Gastroesophageal sphincter (tissue), 4 donors: ENCODE measurements at regions not wholly inside any gene's neighbourhood (a gene's known extent, or its start where the extent isn't known, plus 50 kb on each side); places are given as distances from the start of the nearest gene placed in this dataset.

Experiments
- ATAC-seq: fragments of 150-250 bp; one replicate; pipeline ENCODE4 v1.9.1; 2016; ENCODE audit warnings: mild to moderate bottlenecking, moderate library complexity
- H3K27ac ChIP-seq, 4 donors: fragments of 200-600 bp; sonication (generic) in 3 of 4; 1 replicate in 3 of 4; 2 replicates in 1 of 4; pipeline ENCODE4 v1.5.1; 2016 to 2019
- H3K27me3 ChIP-seq: fragments of 200-600 bp; sonication (generic); one replicate; pipeline ENCODE4 v1.5.1; 2019
- H3K36me3 ChIP-seq, 2 donors: fragments of 200-600 bp; sonication (generic); one replicate each; pipeline ENCODE4 v1.5.1; 2019; ENCODE audit warnings: control low read depth in 1 of 2
- H3K4me1 ChIP-seq, 3 donors: fragments of 200-600 bp; sonication (generic); 1 replicate in 2 of 3; 2 replicates in 1 of 3; pipeline ENCODE4 v1.5.1; 2016 to 2019; ENCODE audit warnings: control low read depth in 2 of 3
- H3K4me3 ChIP-seq, 2 donors: fragments of 200-600 bp; sonication (generic); one replicate each; pipeline ENCODE4 v1.5.1; 2019; ENCODE audit warnings: mild to moderate bottlenecking in 1 of 2, moderate library complexity in 1 of 2
- H3K9me3 ChIP-seq, 3 donors: fragments of 200-600 bp; sonication (generic); one replicate each; pipeline ENCODE4 v1.5.1; 2017 to 2019; ENCODE audit warnings: control low read depth in 2 of 3
- EP300 ChIP-seq: sonication (generic); formaldehyde crosslinking; IDR thresholded peaks from one replicate; pipeline ENCODE4 v1.6.1; 2017; ENCODE audit warnings: antibody characterized with exemption, mild to moderate bottlenecking
- POLR2A ChIP-seq, 2 donors: fragments of 450-650 bp; IDR thresholded peaks; one replicate each; pipeline ENCODE4 v1.6.1; 2017; ENCODE audit warnings: antibody characterized with exemption in 2 of 2, mild to moderate bottlenecking in 2 of 2, moderate library complexity in 1 of 2
- POLR2AphosphoS5 ChIP-seq: sonication (generic); formaldehyde crosslinking; IDR thresholded peaks from one replicate; pipeline ENCODE4 v1.6.1; 2017; ENCODE audit warnings: antibody characterized with exemption
- WGBS, 2 donors: methylation state at CpG; one replicate each; pipeline ENCODE4 v1.1.5; 2018; ENCODE audit warnings: low coverage in 1 of 2; 5-methylcytosine and 5-hydroxymethylcytosine counted together
- TF ChIP-seq, protein P1 (sequence below), 4 experiments: fragments of 200-600 bp in 2 of 4; fragments of 450-650 bp in 2 of 4; sonication (generic) in 1 of 4; IDR thresholded peaks; one replicate each; pipeline ENCODE4 v1.5.1; 2017 to 2019; ENCODE audit warnings: antibody characterized with exemption in 4 of 4, mild to moderate bottlenecking in 2 of 4, moderate library complexity in 2 of 4

- Histone ChIP-seq H3K4me1 (peaks cover 0 to 19% (median 2%) of the 10 kb centered on the region in 3 donors), H3K4me3 (no peak overlapping the region), H3K9me3 (no peaks in the 10 kb centered on the region), H3K36me3 (no peaks in the 10 kb centered on the region), H3K27ac (no peak overlapping the region), H3K27me3 (no peaks in the 10 kb centered on the region)
- 80 to 83% methylated on average over 1 of the region's 1 CpG for WGBS, 2 donors
- TF ChIP-seq, protein P1, sequence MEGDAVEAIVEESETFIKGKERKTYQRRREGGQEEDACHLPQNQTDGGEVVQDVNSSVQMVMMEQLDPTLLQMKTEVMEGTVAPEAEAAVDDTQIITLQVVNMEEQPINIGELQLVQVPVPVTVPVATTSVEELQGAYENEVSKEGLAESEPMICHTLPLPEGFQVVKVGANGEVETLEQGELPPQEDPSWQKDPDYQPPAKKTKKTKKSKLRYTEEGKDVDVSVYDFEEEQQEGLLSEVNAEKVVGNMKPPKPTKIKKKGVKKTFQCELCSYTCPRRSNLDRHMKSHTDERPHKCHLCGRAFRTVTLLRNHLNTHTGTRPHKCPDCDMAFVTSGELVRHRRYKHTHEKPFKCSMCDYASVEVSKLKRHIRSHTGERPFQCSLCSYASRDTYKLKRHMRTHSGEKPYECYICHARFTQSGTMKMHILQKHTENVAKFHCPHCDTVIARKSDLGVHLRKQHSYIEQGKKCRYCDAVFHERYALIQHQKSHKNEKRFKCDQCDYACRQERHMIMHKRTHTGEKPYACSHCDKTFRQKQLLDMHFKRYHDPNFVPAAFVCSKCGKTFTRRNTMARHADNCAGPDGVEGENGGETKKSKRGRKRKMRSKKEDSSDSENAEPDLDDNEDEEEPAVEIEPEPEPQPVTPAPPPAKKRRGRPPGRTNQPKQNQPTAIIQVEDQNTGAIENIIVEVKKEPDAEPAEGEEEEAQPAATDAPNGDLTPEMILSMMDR (IDR thresholded peaks at IDR 0.05), result no peak
- TF ChIP-seq POLR2A (IDR thresholded peaks at IDR 0.05) (no peak), POLR2AphosphoS5 (no peak), EP300 (no peak)
- no peak for ATAC-seq
These were observed 172.6 kb upstream of the ZNF608 start for GRCh38 chr5:124919076-124919475.

GRCh38 chr5:124919747-124920525, 173.5 kb upstream of the ZNF608 start:
- TF ChIP-seq POLR2AphosphoS5, result no peak
- no peak for TF ChIP-seq POLR2A (IDR thresholded peaks at IDR 0.05)
- TF ChIP-seq, protein P1 (IDR thresholded peaks at IDR 0.05), result no peak
- TF ChIP-seq EP300, result no peak
- Histone ChIP-seq H3K36me3 (no peaks in the 10 kb centered on the region), H3K27me3 (no peaks in the 10 kb centered on the region), H3K9me3 (no peaks in the 10 kb centered on the region), H3K4me1 (peaks cover 0 to 19% (median 2%) of the 10 kb centered on the region in 3 donors), H3K4me3 (no peak overlapping the region), H3K27ac (no peak overlapping the region)
- 92 to 94% methylated on average over 6 of the region's 6 CpGs for WGBS, 2 donors
- no peak for ATAC-seq

GRCh38 chr5:124920909-124921666, 174.6 kb upstream of the ZNF608 start:
- Histone ChIP-seq H3K36me3 (no peaks in the 10 kb centered on the region), H3K27me3 (no peaks in the 10 kb centered on the region), H3K27ac (no peak overlapping the region), H3K9me3 (no peaks in the 10 kb centered on the region), H3K4me1 (peaks cover 0 to 19% (median 2%) of the 10 kb centered on the region in 3 donors), H3K4me3 (no peak overlapping the region)
- TF ChIP-seq POLR2AphosphoS5, result no peak
- no peak for ATAC-seq
- 90 to 95% methylated on average over 5 to 9 of the region's 9 CpGs for WGBS, 2 donors

DNA sequence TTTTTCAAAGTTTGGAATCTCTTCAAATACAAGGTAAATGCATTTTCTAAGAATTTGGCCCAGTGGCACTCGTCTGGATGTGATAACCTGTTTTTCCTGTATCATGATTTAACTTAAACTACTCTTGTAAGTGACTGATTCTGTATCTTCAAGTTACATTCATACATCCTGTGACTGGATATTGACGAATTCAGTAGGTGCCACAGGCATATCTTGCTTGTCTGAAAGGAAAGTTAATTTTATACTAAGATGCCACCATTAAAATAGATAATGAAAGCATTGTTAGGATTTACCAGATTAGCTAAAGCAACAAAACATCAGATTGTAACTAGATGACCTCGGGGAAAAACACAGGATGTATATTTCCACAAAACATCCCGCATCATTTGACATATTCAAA, 175.3 kb upstream of the ZNF608 start:
- Histone ChIP-seq H3K27me3 (no peaks in the 10 kb centered on the region), H3K36me3 (no peaks in the 10 kb centered on the region), H3K4me1 (peaks cover 0 to 19% (median 2%) of the 10 kb centered on the region in 3 donors), H3K27ac (no peak overlapping the region), H3K9me3 (no peaks in the 10 kb centered on the region), H3K4me3 (no peak overlapping the region)
- ATAC-seq, result no peak
- no peak for TF ChIP-seq POLR2A (IDR thresholded peaks at IDR 0.05)
- TF ChIP-seq EP300, result no peak
- no peak for TF ChIP-seq POLR2AphosphoS5
- TF ChIP-seq, protein P1 (IDR thresholded peaks at IDR 0.05), result no peak
- WGBS, 2 donors, result 74 to 92% methylated on average over 4 of the region's 4 CpGs

- Histone ChIP-seq H3K4me1 (peaks cover 0 to 19% (median 2%) of the 10 kb centered on the region in 3 donors), H3K27ac (peak overlapping the region in 1 of 4 donors; percentile 4), H3K27me3 (no peaks in the 10 kb centered on the region), H3K9me3 (no peaks in the 10 kb centered on the region), H3K36me3 (no peaks in the 10 kb centered on the region), H3K4me3 (no peak overlapping the region)
- TF ChIP-seq POLR2A (IDR thresholded peaks at IDR 0.05) (no peak), EP300 (no peak), POLR2AphosphoS5 (no peak)
- TF ChIP-seq, protein P1 (IDR thresholded peaks at IDR 0.05), result no peak
- 65 to 73% methylated on average over 5 to 6 of the region's 6 CpGs for WGBS, 2 donors
- no peak for ATAC-seq
These were observed 176.0 kb upstream of the ZNF608 start for GRCh38 chr5:124922255-124922975.
